Upper lobe of left lung (tissue), 4 donors: ENCODE measurements at regions not wholly inside any gene's neighbourhood (a gene's known extent, or its start where the extent isn't known, plus 50 kb on each side); places are given as distances from the start of the nearest gene placed in this dataset.

Source experiments
- CTCF ChIP-seq, 6 experiments: fragments of 450-650 bp in 4 of 6; fragments of 200-600 bp in 2 of 6; sonication (generic) in 2 of 6; IDR thresholded peaks; one replicate each; pipeline ENCODE4 v1.5.1; 2016 to 2019; ENCODE audit warnings: antibody characterized with exemption in 6 of 6
- EP300 ChIP-seq, 4 donors: sonication (generic); formaldehyde crosslinking; IDR thresholded peaks; one replicate each; pipeline ENCODE4 v1.5.1; 2017; ENCODE audit warnings: antibody characterized with exemption in 4 of 4, control low read depth in 2 of 4
- POLR2A ChIP-seq, 4 donors: fragments of 450-650 bp; IDR thresholded peaks; one replicate each; pipeline ENCODE4 v1.5.1; 2016 to 2017; ENCODE audit warnings: antibody characterized with exemption in 4 of 4, mild to moderate bottlenecking in 2 of 4
- POLR2AphosphoS5 ChIP-seq, 2 donors: sonication (generic); formaldehyde crosslinking; IDR thresholded peaks; one replicate each; pipeline ENCODE4 v1.5.1; 2017; ENCODE audit warnings: antibody characterized with exemption in 2 of 2

DNA sequence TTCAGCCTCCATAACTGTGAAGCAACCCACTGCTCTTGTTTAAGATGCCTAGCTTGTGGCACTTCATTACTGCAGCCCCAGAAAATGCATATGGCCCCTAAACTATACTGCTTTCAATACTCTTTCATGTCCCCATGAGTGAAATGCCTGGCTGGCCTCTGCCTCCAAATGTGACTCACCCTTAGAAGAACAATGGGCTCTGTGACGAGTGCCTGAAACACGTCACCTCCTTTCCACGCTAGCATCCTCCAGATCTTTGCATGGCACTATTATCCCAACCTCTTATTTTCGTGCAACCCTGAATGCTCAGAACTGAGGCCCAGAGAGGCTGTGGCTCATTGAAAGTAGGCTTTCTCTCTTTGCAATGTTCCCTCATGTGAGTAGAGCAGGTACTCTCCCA, 233.1 kb downstream of the CBLN1 start:
- TF ChIP-seq CTCF (IDR thresholded peaks at IDR 0.05) (no peak), POLR2A (IDR thresholded peaks at IDR 0.05) (no peak), POLR2AphosphoS5 (IDR thresholded peaks at IDR 0.05) (no peak), EP300 (IDR thresholded peaks at IDR 0.05) (no peak)
